Vagina (tissue), 2 donors: ENCODE measurements at regions not wholly inside any gene's neighbourhood (a gene's known extent, or its start where the extent isn't known, plus 50 kb on each side); places are given as distances from the start of the nearest gene placed in this dataset.

Source experiments
- CTCF ChIP-seq, 3 experiments: fragments of 450-650 bp in 2 of 3; fragments of 200-600 bp in 1 of 3; sonication (generic) in 1 of 3; IDR thresholded peaks; one replicate each; pipeline ENCODE4 v1.5.1; 2017 to 2019; ENCODE audit warnings: antibody characterized with exemption in 3 of 3, mild to moderate bottlenecking in 2 of 3, moderate library complexity in 2 of 3
- POLR2A ChIP-seq, 2 donors: fragments of 450-650 bp; IDR thresholded peaks; one replicate each; pipeline ENCODE4 v1.6.1; 2017; ENCODE audit warnings: antibody characterized with exemption in 2 of 2, mild to moderate bottlenecking in 2 of 2, moderate library complexity in 2 of 2

DNA sequence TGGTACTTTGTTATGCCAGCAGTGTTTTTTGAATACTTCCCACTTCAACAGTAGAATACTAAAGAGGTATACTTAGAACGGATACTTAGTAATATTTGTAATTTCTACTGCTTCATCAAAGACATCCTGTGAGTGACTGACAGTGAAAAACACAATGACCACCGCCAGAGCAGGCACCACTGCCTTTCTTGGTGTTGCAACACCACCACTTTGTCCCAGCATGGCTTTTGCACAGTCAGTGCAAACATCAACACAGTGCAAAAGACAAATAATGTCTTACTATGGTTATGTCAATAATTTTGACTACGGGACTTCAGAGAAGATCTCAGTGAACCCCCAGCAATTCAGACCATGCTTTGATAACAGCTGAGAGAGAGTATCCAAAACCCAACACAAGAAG, 220.5 kb downstream of the RBM26 start:
- TF ChIP-seq POLR2A (IDR thresholded peaks at IDR 0.05) (no peak), CTCF (IDR thresholded peaks at IDR 0.05) (no peak)
